ENCODE measurements at regions not wholly inside any gene's neighbourhood (a gene's known extent, or its start where the extent isn't known, plus 50 kb on each side); places are given as distances from the start of the nearest gene placed in this dataset.

DNA sequence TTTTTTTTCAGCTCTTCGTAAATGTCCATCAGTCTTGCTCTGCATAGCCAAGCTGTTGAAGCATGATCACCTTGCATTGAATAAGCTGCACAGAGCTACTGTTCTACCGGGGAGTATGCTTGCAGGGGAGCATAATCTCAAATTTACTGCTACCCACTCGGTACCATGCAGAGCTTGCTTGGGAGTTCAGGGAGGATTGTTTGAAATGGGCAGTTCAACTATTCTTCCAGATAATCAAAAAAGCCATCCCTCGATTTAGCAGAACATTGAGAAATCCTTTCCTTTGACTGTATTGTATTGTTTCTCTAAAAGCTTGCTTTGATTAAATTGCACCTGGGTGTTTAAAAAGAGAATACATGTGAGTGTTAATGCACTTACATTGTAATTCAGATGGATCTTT is 332.6 kb downstream of the UTRN start:
- in situ Hi-C loops (cut with HindIII; ENCODE audit: low pct_unique_long_range_greater_than_20kb, low sequenced_read_pairs): no loop called here
- BruUV-seq (replicated peaks): no TSS peak
- Histone ChIP-seq H3K27me3 (ENCODE audit: control insufficient read depth, insufficient read depth, low read length) (no peaks in the 10 kb centered on the region), H3K9me3 (ENCODE audit: control insufficient read depth, insufficient read depth, low read depth, low read length) (no peaks in the 10 kb centered on the region), H3K27ac (ENCODE audit: low read length) (no peak overlapping the region), H3K4me1 (ENCODE audit: control insufficient read depth, insufficient read depth, low read length) (no peaks in the 10 kb centered on the region), H3K4me3 (ENCODE audit: low read depth in 2 of 2, low read length in 2 of 2) (no peak overlapping the region), H3K36me3 (ENCODE audit: control insufficient read depth, insufficient read depth, low read length) (no peaks in the 10 kb centered on the region)
- ATAC-seq (no peak), DNase-seq (ENCODE audit: low read depth, low spot score) (no peak)
- CTCF ChIA-PET: no interaction called here
- intact Hi-C loops (cut with micrococcal nuclease; ENCODE audit: unreplicated experiment): no loop called here
- no peak for TF ChIP-seq TCF7L2 (IDR thresholded peaks at IDR 0.05; ENCODE audit: low read depth, low read length)
- TF ChIP-seq, protein P1, sequence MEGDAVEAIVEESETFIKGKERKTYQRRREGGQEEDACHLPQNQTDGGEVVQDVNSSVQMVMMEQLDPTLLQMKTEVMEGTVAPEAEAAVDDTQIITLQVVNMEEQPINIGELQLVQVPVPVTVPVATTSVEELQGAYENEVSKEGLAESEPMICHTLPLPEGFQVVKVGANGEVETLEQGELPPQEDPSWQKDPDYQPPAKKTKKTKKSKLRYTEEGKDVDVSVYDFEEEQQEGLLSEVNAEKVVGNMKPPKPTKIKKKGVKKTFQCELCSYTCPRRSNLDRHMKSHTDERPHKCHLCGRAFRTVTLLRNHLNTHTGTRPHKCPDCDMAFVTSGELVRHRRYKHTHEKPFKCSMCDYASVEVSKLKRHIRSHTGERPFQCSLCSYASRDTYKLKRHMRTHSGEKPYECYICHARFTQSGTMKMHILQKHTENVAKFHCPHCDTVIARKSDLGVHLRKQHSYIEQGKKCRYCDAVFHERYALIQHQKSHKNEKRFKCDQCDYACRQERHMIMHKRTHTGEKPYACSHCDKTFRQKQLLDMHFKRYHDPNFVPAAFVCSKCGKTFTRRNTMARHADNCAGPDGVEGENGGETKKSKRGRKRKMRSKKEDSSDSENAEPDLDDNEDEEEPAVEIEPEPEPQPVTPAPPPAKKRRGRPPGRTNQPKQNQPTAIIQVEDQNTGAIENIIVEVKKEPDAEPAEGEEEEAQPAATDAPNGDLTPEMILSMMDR (IDR thresholded peaks at IDR 0.05): no peak
- no peak for TF ChIP-seq SIN3A (IDR thresholded peaks at IDR 0.05; ENCODE audit: borderline replicate concordance, insufficient read depth, low read depth, low read length)
- TF ChIP-seq, protein P2, sequence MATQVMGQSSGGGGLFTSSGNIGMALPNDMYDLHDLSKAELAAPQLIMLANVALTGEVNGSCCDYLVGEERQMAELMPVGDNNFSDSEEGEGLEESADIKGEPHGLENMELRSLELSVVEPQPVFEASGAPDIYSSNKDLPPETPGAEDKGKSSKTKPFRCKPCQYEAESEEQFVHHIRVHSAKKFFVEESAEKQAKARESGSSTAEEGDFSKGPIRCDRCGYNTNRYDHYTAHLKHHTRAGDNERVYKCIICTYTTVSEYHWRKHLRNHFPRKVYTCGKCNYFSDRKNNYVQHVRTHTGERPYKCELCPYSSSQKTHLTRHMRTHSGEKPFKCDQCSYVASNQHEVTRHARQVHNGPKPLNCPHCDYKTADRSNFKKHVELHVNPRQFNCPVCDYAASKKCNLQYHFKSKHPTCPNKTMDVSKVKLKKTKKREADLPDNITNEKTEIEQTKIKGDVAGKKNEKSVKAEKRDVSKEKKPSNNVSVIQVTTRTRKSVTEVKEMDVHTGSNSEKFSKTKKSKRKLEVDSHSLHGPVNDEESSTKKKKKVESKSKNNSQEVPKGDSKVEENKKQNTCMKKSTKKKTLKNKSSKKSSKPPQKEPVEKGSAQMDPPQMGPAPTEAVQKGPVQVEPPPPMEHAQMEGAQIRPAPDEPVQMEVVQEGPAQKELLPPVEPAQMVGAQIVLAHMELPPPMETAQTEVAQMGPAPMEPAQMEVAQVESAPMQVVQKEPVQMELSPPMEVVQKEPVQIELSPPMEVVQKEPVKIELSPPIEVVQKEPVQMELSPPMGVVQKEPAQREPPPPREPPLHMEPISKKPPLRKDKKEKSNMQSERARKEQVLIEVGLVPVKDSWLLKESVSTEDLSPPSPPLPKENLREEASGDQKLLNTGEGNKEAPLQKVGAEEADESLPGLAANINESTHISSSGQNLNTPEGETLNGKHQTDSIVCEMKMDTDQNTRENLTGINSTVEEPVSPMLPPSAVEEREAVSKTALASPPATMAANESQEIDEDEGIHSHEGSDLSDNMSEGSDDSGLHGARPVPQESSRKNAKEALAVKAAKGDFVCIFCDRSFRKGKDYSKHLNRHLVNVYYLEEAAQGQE (IDR thresholded peaks at IDR 0.05; ENCODE audit: insufficient read depth in 1 of 2, low read depth in 2 of 2, low read length in 1 of 2): no peak
- no peak for TF ChIP-seq POLR2AphosphoS5 (IDR thresholded peaks at IDR 0.05; ENCODE audit: low read depth, low read length)
- POLR2A ChIA-PET: no interaction called here

DNA sequence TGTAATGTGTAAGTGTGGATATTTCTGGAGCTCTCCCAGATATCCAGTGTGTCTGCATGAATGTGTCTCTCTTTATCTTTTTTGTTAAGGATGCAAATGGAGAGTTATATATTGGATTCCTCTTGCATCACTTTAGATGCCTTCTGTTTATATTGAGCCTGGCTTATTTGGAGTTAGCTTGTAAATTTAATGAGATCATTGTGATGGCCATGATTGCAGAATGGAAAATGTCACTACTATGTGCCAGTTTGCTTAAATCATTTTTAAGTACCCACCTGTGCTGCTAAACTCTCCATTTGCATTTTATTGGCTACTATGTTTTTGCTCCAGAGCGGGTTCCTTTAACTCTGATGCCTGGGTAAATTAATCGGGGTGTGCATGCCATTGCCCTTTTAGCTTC is 334.8 kb downstream of the UTRN start:
- ATAC-seq: no peak
- in situ Hi-C loops (cut with HindIII; ENCODE audit: low pct_unique_long_range_greater_than_20kb, low sequenced_read_pairs): no loop called here
- BruUV-seq (replicated peaks): no TSS peak

More for the DNA sequence above, 334.8 kb downstream of the UTRN start:
- Histone ChIP-seq H3K27ac (ENCODE audit: low read length) (no peak overlapping the region), H3K4me1 (ENCODE audit: control insufficient read depth, insufficient read depth, low read length) (no peaks in the 10 kb centered on the region), H3K4me3 (ENCODE audit: low read depth in 2 of 2, low read length in 2 of 2) (no peak overlapping the region), H3K36me3 (ENCODE audit: control insufficient read depth, insufficient read depth, low read length) (no peaks in the 10 kb centered on the region), H3K9me3 (ENCODE audit: control insufficient read depth, insufficient read depth, low read depth, low read length) (no peaks in the 10 kb centered on the region), H3K27me3 (ENCODE audit: control insufficient read depth, insufficient read depth, low read length) (no peaks in the 10 kb centered on the region)
- CTCF ChIA-PET: no interaction called here
- POLR2A ChIA-PET: no interaction called here
- DNase-seq (ENCODE audit: low read depth, low spot score): no peak
- no peak for TF ChIP-seq SIN3A (IDR thresholded peaks at IDR 0.05; ENCODE audit: borderline replicate concordance, insufficient read depth, low read depth, low read length)
- TF ChIP-seq, protein P1 (IDR thresholded peaks at IDR 0.05): no peak
- TF ChIP-seq TCF7L2 (IDR thresholded peaks at IDR 0.05; ENCODE audit: low read depth, low read length): no peak
- TF ChIP-seq, protein P2 (IDR thresholded peaks at IDR 0.05; ENCODE audit: insufficient read depth in 1 of 2, low read depth in 2 of 2, low read length in 1 of 2): no peak
- TF ChIP-seq POLR2AphosphoS5 (IDR thresholded peaks at IDR 0.05; ENCODE audit: low read depth, low read length): no peak
- intact Hi-C loops (cut with micrococcal nuclease; ENCODE audit: unreplicated experiment): no loop called here
